VCaP (cell line): ENCODE measurements at regions not wholly inside any gene's neighbourhood (a gene's known extent, or its start where the extent isn't known, plus 50 kb on each side); places are given as distances from the start of the nearest gene placed in this dataset.

Source experiments
- H3K27ac ChIP-seq: fragments of 450-650 bp; 2 replicates; pipeline ENCODE4 v1.5.1; 2017
- TF ChIP-seq, protein P1 (sequence below): fragments of 450-650 bp; conservative IDR thresholded peaks from 2 replicates; pipeline ENCODE4 v1.5.1; 2017; ENCODE audit warnings: mild to moderate bottlenecking, moderate library complexity

GRCh38 chr11:105224482-105225253 lies 85.1 kb upstream of the CARD18 start:
- no peak overlapping the region for H3K27ac ChIP-seq
- TF ChIP-seq, protein P1, sequence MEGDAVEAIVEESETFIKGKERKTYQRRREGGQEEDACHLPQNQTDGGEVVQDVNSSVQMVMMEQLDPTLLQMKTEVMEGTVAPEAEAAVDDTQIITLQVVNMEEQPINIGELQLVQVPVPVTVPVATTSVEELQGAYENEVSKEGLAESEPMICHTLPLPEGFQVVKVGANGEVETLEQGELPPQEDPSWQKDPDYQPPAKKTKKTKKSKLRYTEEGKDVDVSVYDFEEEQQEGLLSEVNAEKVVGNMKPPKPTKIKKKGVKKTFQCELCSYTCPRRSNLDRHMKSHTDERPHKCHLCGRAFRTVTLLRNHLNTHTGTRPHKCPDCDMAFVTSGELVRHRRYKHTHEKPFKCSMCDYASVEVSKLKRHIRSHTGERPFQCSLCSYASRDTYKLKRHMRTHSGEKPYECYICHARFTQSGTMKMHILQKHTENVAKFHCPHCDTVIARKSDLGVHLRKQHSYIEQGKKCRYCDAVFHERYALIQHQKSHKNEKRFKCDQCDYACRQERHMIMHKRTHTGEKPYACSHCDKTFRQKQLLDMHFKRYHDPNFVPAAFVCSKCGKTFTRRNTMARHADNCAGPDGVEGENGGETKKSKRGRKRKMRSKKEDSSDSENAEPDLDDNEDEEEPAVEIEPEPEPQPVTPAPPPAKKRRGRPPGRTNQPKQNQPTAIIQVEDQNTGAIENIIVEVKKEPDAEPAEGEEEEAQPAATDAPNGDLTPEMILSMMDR: no peak

DNA sequence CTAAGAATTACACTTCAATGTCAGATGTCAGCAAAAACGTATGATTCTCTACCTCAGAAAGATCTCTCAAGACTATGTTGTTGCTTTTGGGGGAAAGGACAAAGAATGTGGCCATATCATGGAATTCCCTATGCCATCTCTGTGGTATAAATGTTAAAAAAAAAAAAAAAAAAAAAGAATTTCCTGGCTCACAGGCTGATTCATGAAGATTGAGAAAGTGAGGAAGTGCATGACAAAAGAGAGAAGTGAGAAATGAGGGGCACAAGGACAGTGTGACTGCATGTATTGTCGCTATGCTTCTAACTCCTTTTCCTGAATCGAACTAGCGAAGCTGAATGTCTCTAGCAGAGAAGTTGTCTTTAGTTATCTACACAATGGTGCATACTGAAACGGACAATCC lies 80.6 kb upstream of the CARD18 start:
- H3K27ac ChIP-seq: no peak overlapping the region
- TF ChIP-seq, protein P1: no peak

GRCh38 chr11:105219670-105220069 lies 80.1 kb upstream of the CARD18 start:
- TF ChIP-seq, protein P1: no peak
- H3K27ac ChIP-seq: no peak overlapping the region

GRCh38 chr11:105219269-105219668 lies 79.7 kb upstream of the CARD18 start:
- H3K27ac ChIP-seq: no peak overlapping the region
- TF ChIP-seq, protein P1: no peak

- no peak overlapping the region for H3K27ac ChIP-seq
- TF ChIP-seq, protein P1: no peak
These were observed 76.0 kb upstream of the CARD18 start for GRCh38 chr11:105215528-105215927.

DNA sequence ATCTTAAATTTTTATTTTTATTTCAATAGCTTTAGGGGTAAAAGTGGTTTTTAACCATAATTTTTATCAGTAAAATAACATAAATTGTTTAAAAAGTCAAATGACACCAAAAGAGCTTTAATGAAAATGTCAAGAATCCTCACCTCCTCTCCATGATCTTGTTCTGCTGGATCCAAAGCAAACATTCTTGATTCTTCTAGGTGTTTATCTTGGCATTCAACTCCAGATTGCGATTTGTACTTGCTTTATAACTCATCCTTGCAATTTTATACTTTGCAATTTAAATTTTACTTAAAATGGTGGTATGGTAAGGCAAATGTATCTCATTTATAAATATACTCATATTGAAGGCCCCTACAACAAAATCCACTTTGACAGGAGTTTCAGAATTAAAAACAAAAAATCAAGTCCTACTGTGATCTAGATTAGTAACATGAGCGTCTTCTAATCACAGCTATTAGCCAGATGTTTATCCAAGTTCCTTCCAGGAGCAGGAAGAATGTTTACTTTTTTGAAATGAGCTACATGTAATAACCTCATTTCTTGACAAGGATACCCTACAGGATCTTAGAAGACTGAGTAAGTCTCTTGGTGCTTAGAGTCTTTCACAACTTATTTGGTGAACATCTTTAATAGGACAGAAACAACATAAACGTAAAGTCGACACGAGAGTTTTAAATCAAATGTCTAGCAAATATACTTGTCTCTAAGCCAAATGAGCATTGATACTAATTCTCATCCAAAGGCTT lies 72.4 kb upstream of the CARD18 start:
- TF ChIP-seq, protein P1: no peak
- H3K27ac ChIP-seq: peak overlapping the region; percentile 67

DNA sequence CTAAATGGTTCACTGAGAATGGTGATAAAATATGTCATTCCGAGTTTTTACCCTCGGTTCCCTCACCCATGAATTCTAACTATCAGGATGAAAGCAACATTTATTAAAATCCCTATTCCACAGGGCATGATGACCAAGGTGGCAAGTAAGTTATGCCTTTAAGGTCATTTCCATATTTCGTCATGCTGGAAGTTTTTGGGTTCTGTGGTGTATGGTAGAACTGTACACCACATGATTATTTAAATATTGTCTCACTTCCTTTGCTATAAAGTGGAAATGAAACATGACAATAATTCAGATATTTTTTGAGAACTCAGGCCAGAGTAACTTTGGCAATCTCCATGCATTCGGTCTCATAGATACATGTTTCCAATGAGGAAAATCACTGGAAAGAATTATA lies 68.5 kb upstream of the CARD18 start:
- no peak overlapping the region for H3K27ac ChIP-seq
- TF ChIP-seq, protein P1: no peak
